Endothelial cell of umbilical vein (primary cell): ENCODE measurements at regions not wholly inside any gene's neighbourhood (a gene's known extent, or its start where the extent isn't known, plus 50 kb on each side); places are given as distances from the start of the nearest gene placed in this dataset.

Experiments
- BruUV-seq: library from RNA; stranded (reverse); fragments of 400-500 nt; replicated peaks from 2 replicates; lab custom pipeline; 2021; lab: Mats Ljungman, UMichigan
- CTCF ChIA-PET: fragments of 300-600, 350-600 bp; sonication (Branson Sonifier 250); formaldehyde crosslinking; loops from one replicate; lab custom pipeline; 2021; ENCODE audit warnings: antibody characterized with exemption, inconsistent platforms; lab: Charles Lee
- POLR2A ChIA-PET: fragments of 300-600, 350-600 bp; sonication (Branson Sonifier 250); formaldehyde crosslinking; loops from one replicate; lab custom pipeline; 2021; ENCODE audit warnings: antibody characterized with exemption, inconsistent platforms; lab: Charles Lee
- DNase-seq: peaks from one replicate; pipeline ENCODE4 v3.0.0-alpha.2; 2011; ENCODE audit warnings: low read depth, low spot score
- FAIRE-seq: peaks from 2 replicates; lab custom pipeline; 2011; peaks lifted over from hg19 to GRCh38; lab: Jason Lieb, UNC
- H2AFZ ChIP-seq: 2 replicates; pipeline ENCODE4 v1.6.0; 2012; ENCODE audit warnings: low read depth, low read length, control low read depth, inconsistent platforms
- H3K27ac ChIP-seq: 2 replicates; pipeline ENCODE4 v1.5.1; 2011; ENCODE audit warnings: low read depth, mild to moderate bottlenecking, control low read depth, low read length, moderate library complexity; ENCODE audit not compliant: insufficient read depth
- H3K27me3 ChIP-seq, 2 experiments: 2 replicates each; pipeline versions ENCODE4 v1.6.0 to v1.6.1; 2011; ENCODE audit warnings: low read length in 2 of 2, mixed read lengths in 1 of 2; ENCODE audit not compliant: control insufficient read depth in 2 of 2, insufficient read depth in 2 of 2
- H3K36me3 ChIP-seq, 2 experiments: 2 replicates in 1 of 2; 3 replicates in 1 of 2; pipeline ENCODE4 v1.5.1; 2011; ENCODE audit warnings: low read length in 2 of 2, mild to moderate bottlenecking in 1 of 2, moderate library complexity in 1 of 2; ENCODE audit not compliant: control insufficient read depth in 2 of 2, insufficient read depth in 2 of 2; ENCODE audit errors: extremely low read depth in 1 of 2
- H3K4me1 ChIP-seq: 3 replicates; pipeline ENCODE4 v1.5.1; 2011; ENCODE audit warnings: mild to moderate bottlenecking, low read length; ENCODE audit not compliant: control insufficient read depth, insufficient read depth; ENCODE audit errors: extremely low read depth
- H3K4me2 ChIP-seq: 2 replicates; pipeline ENCODE4 v1.6.1; 2011; ENCODE audit warnings: low read length, control low read depth, mixed read lengths; ENCODE audit not compliant: insufficient read depth
- H3K4me3 ChIP-seq, 3 experiments: fragments of 200-600 bp in 1 of 3; sonication (generic), shearing (Covaris generic) in 1 of 3; replicated peaks in 1 of 3; 2 replicates each; pipeline ENCODE4 v1.5.1; 2011 to 2016; ENCODE audit warnings: control low read depth in 3 of 3, low read length in 3 of 3, mild to moderate bottlenecking in 2 of 3, inconsistent platforms in 1 of 3, low read depth in 1 of 3, moderate library complexity in 1 of 3; ENCODE audit not compliant: insufficient read depth in 1 of 3
- H3K79me2 ChIP-seq: 2 replicates; pipeline ENCODE4 v1.6.0; 2012; ENCODE audit warnings: low read length, inconsistent platforms; ENCODE audit not compliant: control insufficient read depth, insufficient read depth
- H3K9ac ChIP-seq: replicated peaks from 2 replicates; pipeline ENCODE3; 2011; ENCODE audit warnings: low read length, control low read depth; ENCODE audit not compliant: insufficient read depth; ENCODE audit errors: extremely low read depth
- H3K9me1 ChIP-seq: replicated peaks from 3 replicates; pipeline ENCODE4 v1.6.0; 2011; ENCODE audit warnings: mild to moderate bottlenecking, low read length; ENCODE audit not compliant: control insufficient read depth, insufficient read depth; ENCODE audit errors: extremely low read depth
- H3K9me3 ChIP-seq: replicated peaks from 2 replicates; pipeline ENCODE4 v1.5.1; 2012; ENCODE audit warnings: low read length, inconsistent platforms; ENCODE audit not compliant: control insufficient read depth, insufficient read depth
- H4K20me1 ChIP-seq: replicated peaks from 2 replicates; pipeline ENCODE3; 2011; ENCODE audit warnings: mild to moderate bottlenecking, low read length; ENCODE audit not compliant: control insufficient read depth, insufficient read depth; ENCODE audit errors: extremely low read depth
- EZH2 ChIP-seq: IDR thresholded peaks from 2 replicates; pipeline ENCODE4 v1.6.1; 2012; ENCODE audit warnings: borderline replicate concordance, low read depth, mild to moderate bottlenecking, moderate library complexity, low read length, inconsistent platforms; ENCODE audit not compliant: severe bottlenecking
- FOS ChIP-seq: IDR thresholded peaks from 2 replicates; pipeline ENCODE4 v1.6.1; 2011; ENCODE audit warnings: mild to moderate bottlenecking, low read length, moderate library complexity, borderline replicate concordance; ENCODE audit not compliant: insufficient read depth
- GATA2 ChIP-seq: IDR thresholded peaks from 2 replicates; pipeline ENCODE4 v1.7.0; 2011; ENCODE audit warnings: low read depth, mild to moderate bottlenecking, moderate library complexity, mixed read lengths, low read length; ENCODE audit not compliant: insufficient read length, insufficient read depth
- POLR2A ChIP-seq: IDR thresholded peaks from 2 replicates; pipeline ENCODE4 v1.6.1; 2012; ENCODE audit warnings: low read depth, mild to moderate bottlenecking, control low read depth, low read length
- dilution Hi-C: fragments of 300-500 bp; cut with MboI; formaldehyde crosslinking; loops from one replicate; pipeline ENCODE4 v1.15.0; 2019; ENCODE audit warnings: low sequenced_read_pairs; ENCODE audit not compliant: extremely low pct_ligation_motif_present
- intact Hi-C: fragments of 100-400 bp; cut with micrococcal nuclease; formaldehyde crosslinking; loops from one replicate; pipeline ENCODE4 v1.10.0; 2022
- TF ChIP-seq, protein P1 (sequence below), 2 donors: IDR thresholded peaks; 1 replicate in 1 of 2; 2 replicates in 1 of 2; pipeline ENCODE4 v1.5.1; 2011; ENCODE audit warnings: low read length in 2 of 2, mild to moderate bottlenecking in 2 of 2, moderate library complexity in 2 of 2, control low read depth in 1 of 2, inconsistent platforms in 1 of 2, low read depth in 1 of 2; ENCODE audit not compliant: insufficient read depth in 1 of 2; ENCODE audit errors: extremely low read depth in 1 of 2

DNA sequence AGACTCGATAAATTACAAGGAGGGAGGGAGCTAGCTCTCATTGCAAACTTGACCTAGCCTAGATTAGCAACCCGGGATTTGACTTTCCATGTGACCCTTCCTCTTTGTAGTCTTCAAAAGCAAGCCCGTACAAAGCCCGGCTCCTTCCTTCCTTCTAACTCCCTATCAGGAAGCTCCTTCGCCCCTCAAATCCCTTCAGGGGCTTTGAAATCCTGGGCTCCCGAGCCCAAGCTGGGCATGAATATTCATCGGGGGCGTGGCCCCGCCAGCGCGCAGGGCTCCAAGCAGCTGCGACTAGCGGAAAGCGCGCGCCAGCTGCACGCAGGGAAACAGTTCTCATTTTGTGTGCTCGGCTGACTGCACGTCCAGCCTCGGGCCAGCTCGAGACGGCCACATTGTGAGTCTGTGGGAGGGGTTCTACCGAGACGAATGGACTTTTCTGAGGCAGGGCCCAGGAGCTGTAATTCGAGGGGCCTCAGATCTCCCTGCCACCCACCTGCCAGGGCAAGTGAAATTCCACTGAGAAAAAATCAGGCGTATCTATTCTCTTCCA, 84.0 kb upstream of the PELI1 start:
- peak overlapping the region; percentile 54 for H3K9ac ChIP-seq
- POLR2A ChIA-PET = interaction anchor here (1.2 kb wide), 1 partner anchor 34 kb away, joined by 3 read pairs; no protein-coding TSS in a partner anchor
- intact Hi-C loops = loop anchor here (1.0 kb wide), 2 partner anchors 35 to 84 kb away; partner anchors contain the start of gene PELI1

More for the DNA sequence above, 84.0 kb upstream of the PELI1 start:
- Histone ChIP-seq H4K20me1 (no peaks in the 10 kb centered on the region), H3K79me2 (no peaks in the 10 kb centered on the region), H3K4me1 (peaks cover 9% of the 10 kb centered on the region), H3K4me3 (peak overlapping the region; percentile 32 to 72 (median 70)), H3K36me3 (no peaks in the 10 kb centered on the region), H3K9me3 (no peaks in the 10 kb centered on the region), H3K27me3 (no peaks in the 10 kb centered on the region), H2AFZ (peak overlapping the region; percentile 99), H3K4me2 (peak overlapping the region; percentile 98), H3K9me1 (no peaks in the 10 kb centered on the region), H3K27ac (peak overlapping the region; percentile 10)
- dilution Hi-C loops = no loop called here
- DNase-seq (peak; percentile 84), FAIRE-seq (peak; percentile 94)
- BruUV-seq = no TSS peak
- TF ChIP-seq EZH2 = no peak
- TF ChIP-seq POLR2A = peak; percentile 42
- TF ChIP-seq FOS = no peak
- no peak for TF ChIP-seq GATA2
- TF ChIP-seq, protein P1, sequence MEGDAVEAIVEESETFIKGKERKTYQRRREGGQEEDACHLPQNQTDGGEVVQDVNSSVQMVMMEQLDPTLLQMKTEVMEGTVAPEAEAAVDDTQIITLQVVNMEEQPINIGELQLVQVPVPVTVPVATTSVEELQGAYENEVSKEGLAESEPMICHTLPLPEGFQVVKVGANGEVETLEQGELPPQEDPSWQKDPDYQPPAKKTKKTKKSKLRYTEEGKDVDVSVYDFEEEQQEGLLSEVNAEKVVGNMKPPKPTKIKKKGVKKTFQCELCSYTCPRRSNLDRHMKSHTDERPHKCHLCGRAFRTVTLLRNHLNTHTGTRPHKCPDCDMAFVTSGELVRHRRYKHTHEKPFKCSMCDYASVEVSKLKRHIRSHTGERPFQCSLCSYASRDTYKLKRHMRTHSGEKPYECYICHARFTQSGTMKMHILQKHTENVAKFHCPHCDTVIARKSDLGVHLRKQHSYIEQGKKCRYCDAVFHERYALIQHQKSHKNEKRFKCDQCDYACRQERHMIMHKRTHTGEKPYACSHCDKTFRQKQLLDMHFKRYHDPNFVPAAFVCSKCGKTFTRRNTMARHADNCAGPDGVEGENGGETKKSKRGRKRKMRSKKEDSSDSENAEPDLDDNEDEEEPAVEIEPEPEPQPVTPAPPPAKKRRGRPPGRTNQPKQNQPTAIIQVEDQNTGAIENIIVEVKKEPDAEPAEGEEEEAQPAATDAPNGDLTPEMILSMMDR (IDR thresholded peaks at IDR 0.05; ENCODE audit: extremely low read depth in 1 of 2, insufficient read depth in 1 of 2, low read depth in 1 of 2, low read length in 2 of 2) = no peak
- CTCF ChIA-PET = interaction anchor here (0.8 to 1.8 kb wide), 9 partner anchors 9 to 260 kb away, joined by 3 to 20 read pairs (median 4); no protein-coding TSS in a partner anchor
